Thymus (tissue), 11 donors: ENCODE measurements at regions not wholly inside any gene's neighbourhood (a gene's known extent, or its start where the extent isn't known, plus 50 kb on each side); places are given as distances from the start of the nearest gene placed in this dataset.

Experiments
- DNase-seq, 9 donors: peaks; one replicate each; pipeline ENCODE4 v3.0.0-alpha.2; 2013; ENCODE audit warnings: low spot score in 9 of 9, low read depth in 6 of 9, missing footprints in 1 of 9
- H3K27ac ChIP-seq, 2 donors: one replicate each; pipeline ENCODE4 v1.5.1; 2013; ENCODE audit warnings: control low read depth in 1 of 2, low read depth in 1 of 2, low read length in 1 of 2, mild to moderate bottlenecking in 1 of 2, moderate library complexity in 1 of 2
- H3K27me3 ChIP-seq, 2 donors: one replicate each; pipeline ENCODE4 v1.5.1; 2013; ENCODE audit warnings: low read length in 1 of 2; ENCODE audit not compliant: control insufficient read depth in 2 of 2, insufficient read depth in 1 of 2
- H3K36me3 ChIP-seq, 2 donors: one replicate each; pipeline ENCODE4 v1.5.1; 2013; ENCODE audit warnings: low read length in 1 of 2, mild to moderate bottlenecking in 1 of 2, moderate library complexity in 1 of 2; ENCODE audit not compliant: control insufficient read depth in 2 of 2, insufficient read depth in 2 of 2
- H3K4me1 ChIP-seq, 2 donors: one replicate each; pipeline ENCODE4 v1.5.1; 2013; ENCODE audit warnings: low read length in 2 of 2; ENCODE audit not compliant: control insufficient read depth in 2 of 2, insufficient read depth in 2 of 2
- H3K4me3 ChIP-seq, 2 donors: one replicate each; pipeline ENCODE4 v1.5.1; 2013; ENCODE audit warnings: low read length in 2 of 2, control low read depth in 1 of 2, mild to moderate bottlenecking in 1 of 2
- H3K9me3 ChIP-seq, 2 donors: one replicate each; pipeline ENCODE4 v1.5.1; 2013; ENCODE audit warnings: low read length in 1 of 2, mild to moderate bottlenecking in 1 of 2; ENCODE audit not compliant: control insufficient read depth in 2 of 2, insufficient read depth in 1 of 2
- WGBS: extraction: QIAGEN DNeasy Blood & Tissue Kit; methylation state at CpG from one replicate; pipeline ENCODE4 v1.1.7; 2013; 5-methylcytosine and 5-hydroxymethylcytosine counted together
- donor health status: healthy.

GRCh38 chr13:60922576-60923231, 492.9 kb downstream of the PCDH20 start:
- Histone ChIP-seq H3K9me3 (no peaks in the 10 kb centered on the region), H3K27me3 (no peaks in the 10 kb centered on the region), H3K4me3 (no peak overlapping the region), H3K36me3 (no peaks in the 10 kb centered on the region), H3K4me1 (no peaks in the 10 kb centered on the region), H3K27ac (no peak overlapping the region)
- WGBS = 79% methylated on average over 6 of the region's 6 CpGs
- DNase-seq = no peak

- no peak for DNase-seq
- H3K4me3 ChIP-seq = no peak overlapping the region
- 88% methylated on average over 1 of the region's 1 CpG for WGBS
- no peaks in the 10 kb centered on the region for H3K4me1 ChIP-seq
- H3K27ac ChIP-seq = no peak overlapping the region
- H3K27me3 ChIP-seq = no peaks in the 10 kb centered on the region
- H3K36me3 ChIP-seq = no peaks in the 10 kb centered on the region
- no peaks in the 10 kb centered on the region for H3K9me3 ChIP-seq
Measured at GRCh38 chr13:60893801-60894200, 496.8 kb downstream of the TDRD3 start.

GRCh38 chr13:60887711-60888110, 490.7 kb downstream of the TDRD3 start:
- Histone ChIP-seq H3K36me3 (no peaks in the 10 kb centered on the region), H3K27me3 (no peaks in the 10 kb centered on the region), H3K27ac (no peak overlapping the region), H3K9me3 (no peaks in the 10 kb centered on the region), H3K4me1 (no peaks in the 10 kb centered on the region), H3K4me3 (no peak overlapping the region)
- no peak for DNase-seq
- WGBS = 90% methylated on average over 2 of the region's 2 CpGs

GRCh38 chr13:60881507-60881906, 484.5 kb downstream of the TDRD3 start:
- no peaks in the 10 kb centered on the region for H3K4me1 ChIP-seq
- no peak for DNase-seq
- 53% methylated on average over 1 of the region's 1 CpG for WGBS
- H3K4me3 ChIP-seq = no peak overlapping the region
- H3K27ac ChIP-seq = no peak overlapping the region
- H3K36me3 ChIP-seq = no peaks in the 10 kb centered on the region
- H3K27me3 ChIP-seq = no peaks in the 10 kb centered on the region
- no peaks in the 10 kb centered on the region for H3K9me3 ChIP-seq

- H3K27ac ChIP-seq = no peak overlapping the region
- no peaks in the 10 kb centered on the region for H3K4me1 ChIP-seq
- no peak for DNase-seq
- no peaks in the 10 kb centered on the region for H3K27me3 ChIP-seq
- H3K9me3 ChIP-seq = peaks cover 0 to 18% of the 10 kb centered on the region in 2 donors
- no peaks in the 10 kb centered on the region for H3K36me3 ChIP-seq
- 83% methylated on average over 2 of the region's 2 CpGs for WGBS
- H3K4me3 ChIP-seq = no peak overlapping the region
Measured at GRCh38 chr13:60873116-60873515, 476.1 kb downstream of the TDRD3 start.

- H3K4me1 ChIP-seq = no peaks in the 10 kb centered on the region
- no peak for DNase-seq
- WGBS = 84% methylated on average over 7 of the region's 7 CpGs
- H3K4me3 ChIP-seq = no peak overlapping the region
- H3K36me3 ChIP-seq = no peaks in the 10 kb centered on the region
- no peaks in the 10 kb centered on the region for H3K27me3 ChIP-seq
- H3K27ac ChIP-seq = no peak overlapping the region
- peaks cover 0 to 18% of the 10 kb centered on the region in 2 donors for H3K9me3 ChIP-seq
Measured at GRCh38 chr13:60869941-60870613, 473.1 kb downstream of the TDRD3 start.

- H3K27me3 ChIP-seq = no peaks in the 10 kb centered on the region
- H3K9me3 ChIP-seq = peaks cover 0 to 18% of the 10 kb centered on the region in 2 donors
- no peaks in the 10 kb centered on the region for H3K36me3 ChIP-seq
- H3K4me3 ChIP-seq = no peak overlapping the region
- no peak overlapping the region for H3K27ac ChIP-seq
- H3K4me1 ChIP-seq = no peaks in the 10 kb centered on the region
- DNase-seq = no peak
- 83% methylated on average over 3 of the region's 3 CpGs for WGBS
Measured at GRCh38 chr13:60869225-60869624, 472.2 kb downstream of the TDRD3 start.

- Histone ChIP-seq H3K27ac (no peak overlapping the region), H3K27me3 (no peaks in the 10 kb centered on the region), H3K4me3 (no peak overlapping the region), H3K4me1 (no peaks in the 10 kb centered on the region), H3K36me3 (no peaks in the 10 kb centered on the region), H3K9me3 (no peaks in the 10 kb centered on the region)
- 87% methylated on average over 1 of the region's 1 CpG for WGBS
- no peak for DNase-seq
Measured at GRCh38 chr13:60862036-60862435, 465.0 kb downstream of the TDRD3 start.

GRCh38 chr13:60857698-60858097, 460.7 kb downstream of the TDRD3 start:
- H3K36me3 ChIP-seq = no peaks in the 10 kb centered on the region
- H3K4me3 ChIP-seq = no peak overlapping the region
- 87% methylated on average over 4 of the region's 4 CpGs for WGBS

More at GRCh38 chr13:60857698-60858097, 460.7 kb downstream of the TDRD3 start:
- H3K9me3 ChIP-seq = peaks cover 0 to 3% of the 10 kb centered on the region in 2 donors
- H3K27ac ChIP-seq = no peak overlapping the region
- no peaks in the 10 kb centered on the region for H3K27me3 ChIP-seq
- DNase-seq = no peak
- H3K4me1 ChIP-seq = no peaks in the 10 kb centered on the region
